Liver (tissue), 3 donors: ENCODE measurements at regions not wholly inside any gene's neighbourhood (a gene's known extent, or its start where the extent isn't known, plus 50 kb on each side); places are given as distances from the start of the nearest gene placed in this dataset.

ENCODE experiments used
- RAD21 ChIP-seq, 2 donors: IDR thresholded peaks; 2 replicates each; pipeline ENCODE4 v1.6.1; 2016; ENCODE audit warnings: antibody characterized with exemption in 2 of 2, mild to moderate bottlenecking in 2 of 2
- TF ChIP-seq, protein P1 (sequence below): fragments of 150-350 bp; IDR thresholded peaks from 2 replicates; pipeline ENCODE4 v1.5.1; 2017; ENCODE audit warnings: improper control_type of control experiment, low read depth, low read length; ENCODE audit not compliant: missing input control
- TF ChIP-seq, protein P2 (sequence below): IDR thresholded peaks from 2 replicates; pipeline ENCODE4 v1.6.1; 2016; ENCODE audit warnings: antibody characterized with exemption
- TF ChIP-seq, protein P3 (sequence below): IDR thresholded peaks from 2 replicates; pipeline ENCODE4 v1.6.1; 2016; ENCODE audit warnings: antibody characterized with exemption, mild to moderate bottlenecking
- donor health status: healthy.
- donor health status: healthy.

DNA sequence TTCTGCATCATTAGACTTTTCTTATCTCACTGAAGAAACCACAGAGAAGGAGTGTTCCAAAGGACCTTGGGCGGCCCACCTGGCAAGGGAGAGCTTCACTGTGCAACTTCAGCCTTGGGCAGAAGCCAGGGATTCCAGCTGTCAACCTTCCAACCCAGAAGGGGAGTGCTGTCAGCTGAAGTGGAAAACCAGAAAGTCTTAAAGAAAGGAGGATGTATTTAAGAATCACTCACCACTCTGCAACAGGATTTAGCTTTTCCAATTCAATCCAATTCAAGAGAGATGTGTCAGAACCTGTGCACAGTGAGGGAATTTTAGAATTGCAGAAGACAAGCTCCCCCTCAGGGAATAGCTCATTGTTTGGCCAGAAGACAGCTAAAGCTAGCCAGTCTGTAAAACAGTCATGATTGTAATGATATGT is 553.7 kb downstream of the CD83 start:
- TF ChIP-seq, protein P1, sequence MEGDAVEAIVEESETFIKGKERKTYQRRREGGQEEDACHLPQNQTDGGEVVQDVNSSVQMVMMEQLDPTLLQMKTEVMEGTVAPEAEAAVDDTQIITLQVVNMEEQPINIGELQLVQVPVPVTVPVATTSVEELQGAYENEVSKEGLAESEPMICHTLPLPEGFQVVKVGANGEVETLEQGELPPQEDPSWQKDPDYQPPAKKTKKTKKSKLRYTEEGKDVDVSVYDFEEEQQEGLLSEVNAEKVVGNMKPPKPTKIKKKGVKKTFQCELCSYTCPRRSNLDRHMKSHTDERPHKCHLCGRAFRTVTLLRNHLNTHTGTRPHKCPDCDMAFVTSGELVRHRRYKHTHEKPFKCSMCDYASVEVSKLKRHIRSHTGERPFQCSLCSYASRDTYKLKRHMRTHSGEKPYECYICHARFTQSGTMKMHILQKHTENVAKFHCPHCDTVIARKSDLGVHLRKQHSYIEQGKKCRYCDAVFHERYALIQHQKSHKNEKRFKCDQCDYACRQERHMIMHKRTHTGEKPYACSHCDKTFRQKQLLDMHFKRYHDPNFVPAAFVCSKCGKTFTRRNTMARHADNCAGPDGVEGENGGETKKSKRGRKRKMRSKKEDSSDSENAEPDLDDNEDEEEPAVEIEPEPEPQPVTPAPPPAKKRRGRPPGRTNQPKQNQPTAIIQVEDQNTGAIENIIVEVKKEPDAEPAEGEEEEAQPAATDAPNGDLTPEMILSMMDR = no peak
- TF ChIP-seq RAD21 (IDR thresholded peaks at IDR 0.05) = no peak
- TF ChIP-seq, protein P2, sequence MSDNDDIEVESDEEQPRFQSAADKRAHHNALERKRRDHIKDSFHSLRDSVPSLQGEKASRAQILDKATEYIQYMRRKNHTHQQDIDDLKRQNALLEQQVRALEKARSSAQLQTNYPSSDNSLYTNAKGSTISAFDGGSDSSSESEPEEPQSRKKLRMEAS = no peak
- TF ChIP-seq, protein P3, sequence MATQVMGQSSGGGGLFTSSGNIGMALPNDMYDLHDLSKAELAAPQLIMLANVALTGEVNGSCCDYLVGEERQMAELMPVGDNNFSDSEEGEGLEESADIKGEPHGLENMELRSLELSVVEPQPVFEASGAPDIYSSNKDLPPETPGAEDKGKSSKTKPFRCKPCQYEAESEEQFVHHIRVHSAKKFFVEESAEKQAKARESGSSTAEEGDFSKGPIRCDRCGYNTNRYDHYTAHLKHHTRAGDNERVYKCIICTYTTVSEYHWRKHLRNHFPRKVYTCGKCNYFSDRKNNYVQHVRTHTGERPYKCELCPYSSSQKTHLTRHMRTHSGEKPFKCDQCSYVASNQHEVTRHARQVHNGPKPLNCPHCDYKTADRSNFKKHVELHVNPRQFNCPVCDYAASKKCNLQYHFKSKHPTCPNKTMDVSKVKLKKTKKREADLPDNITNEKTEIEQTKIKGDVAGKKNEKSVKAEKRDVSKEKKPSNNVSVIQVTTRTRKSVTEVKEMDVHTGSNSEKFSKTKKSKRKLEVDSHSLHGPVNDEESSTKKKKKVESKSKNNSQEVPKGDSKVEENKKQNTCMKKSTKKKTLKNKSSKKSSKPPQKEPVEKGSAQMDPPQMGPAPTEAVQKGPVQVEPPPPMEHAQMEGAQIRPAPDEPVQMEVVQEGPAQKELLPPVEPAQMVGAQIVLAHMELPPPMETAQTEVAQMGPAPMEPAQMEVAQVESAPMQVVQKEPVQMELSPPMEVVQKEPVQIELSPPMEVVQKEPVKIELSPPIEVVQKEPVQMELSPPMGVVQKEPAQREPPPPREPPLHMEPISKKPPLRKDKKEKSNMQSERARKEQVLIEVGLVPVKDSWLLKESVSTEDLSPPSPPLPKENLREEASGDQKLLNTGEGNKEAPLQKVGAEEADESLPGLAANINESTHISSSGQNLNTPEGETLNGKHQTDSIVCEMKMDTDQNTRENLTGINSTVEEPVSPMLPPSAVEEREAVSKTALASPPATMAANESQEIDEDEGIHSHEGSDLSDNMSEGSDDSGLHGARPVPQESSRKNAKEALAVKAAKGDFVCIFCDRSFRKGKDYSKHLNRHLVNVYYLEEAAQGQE = no peak
